ENCODE measurements at regions not wholly inside any gene's neighbourhood (a gene's known extent, or its start where the extent isn't known, plus 50 kb on each side); places are given as distances from the start of the nearest gene placed in this dataset.

DNA sequence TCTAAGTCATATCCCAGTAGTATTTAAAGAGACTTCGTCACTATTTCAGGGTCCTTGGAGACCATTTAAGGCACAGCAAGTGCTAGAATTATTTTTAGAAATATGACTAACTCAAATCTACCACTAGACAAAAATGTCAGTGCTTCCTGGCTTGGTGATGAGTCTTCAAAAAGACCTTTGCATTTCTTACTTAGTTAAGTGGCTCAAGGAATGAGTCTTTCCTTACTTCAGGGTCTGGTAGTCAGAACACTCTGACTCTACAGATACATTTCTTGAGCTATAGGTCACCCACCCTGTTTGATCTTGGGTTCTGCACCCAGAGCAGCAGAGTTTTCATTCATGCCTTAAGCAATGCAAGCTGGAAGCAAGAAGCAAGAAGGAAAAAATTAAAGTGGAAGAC is 191.0 kb upstream of the HTR2A start:
- H3K4me3 ChIP-seq (ENCODE audit: low read depth, low read length): no peak overlapping the region
- no peak overlapping the region for H3K27ac ChIP-seq (ENCODE audit: low read depth, low read length)
- ChIA-PET POLR2A (no interaction called here), CTCF (interaction anchor here (1.2 kb wide), 1 partner anchor 114 kb away, joined by 3 read pairs; no protein-coding TSS in a partner anchor)
- peak; percentile 20 for DNase-seq (ENCODE audit: low read depth, low spot score)
- H3K27me3 ChIP-seq (ENCODE audit: control insufficient read depth, insufficient read depth, low read length): no peaks in the 10 kb centered on the region
- TF ChIP-seq, protein P1, sequence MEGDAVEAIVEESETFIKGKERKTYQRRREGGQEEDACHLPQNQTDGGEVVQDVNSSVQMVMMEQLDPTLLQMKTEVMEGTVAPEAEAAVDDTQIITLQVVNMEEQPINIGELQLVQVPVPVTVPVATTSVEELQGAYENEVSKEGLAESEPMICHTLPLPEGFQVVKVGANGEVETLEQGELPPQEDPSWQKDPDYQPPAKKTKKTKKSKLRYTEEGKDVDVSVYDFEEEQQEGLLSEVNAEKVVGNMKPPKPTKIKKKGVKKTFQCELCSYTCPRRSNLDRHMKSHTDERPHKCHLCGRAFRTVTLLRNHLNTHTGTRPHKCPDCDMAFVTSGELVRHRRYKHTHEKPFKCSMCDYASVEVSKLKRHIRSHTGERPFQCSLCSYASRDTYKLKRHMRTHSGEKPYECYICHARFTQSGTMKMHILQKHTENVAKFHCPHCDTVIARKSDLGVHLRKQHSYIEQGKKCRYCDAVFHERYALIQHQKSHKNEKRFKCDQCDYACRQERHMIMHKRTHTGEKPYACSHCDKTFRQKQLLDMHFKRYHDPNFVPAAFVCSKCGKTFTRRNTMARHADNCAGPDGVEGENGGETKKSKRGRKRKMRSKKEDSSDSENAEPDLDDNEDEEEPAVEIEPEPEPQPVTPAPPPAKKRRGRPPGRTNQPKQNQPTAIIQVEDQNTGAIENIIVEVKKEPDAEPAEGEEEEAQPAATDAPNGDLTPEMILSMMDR (IDR thresholded peaks at IDR 0.05; ENCODE audit: low read depth, low read length): no peak
- no peaks in the 10 kb centered on the region for H3K9me3 ChIP-seq (ENCODE audit: control insufficient read depth, insufficient read depth, low read length)

DNA sequence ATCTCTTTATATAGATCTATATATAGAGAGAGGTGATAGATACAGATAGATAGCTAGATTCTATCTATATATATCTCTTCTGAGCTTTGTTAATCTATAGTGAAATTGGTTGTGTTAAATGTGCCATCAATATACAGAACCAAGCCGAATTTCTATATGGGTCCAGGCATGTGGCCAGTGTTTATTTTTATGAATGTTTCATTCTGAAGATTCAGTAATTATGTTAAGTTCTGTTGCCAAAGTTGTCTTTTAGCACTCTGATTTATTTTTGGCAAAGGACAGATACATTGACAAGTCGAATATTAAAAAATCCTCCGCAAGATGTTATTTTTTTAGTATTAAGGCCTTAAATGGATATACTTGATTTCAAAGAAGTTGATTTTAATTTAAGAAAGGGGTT is 190.4 kb upstream of the HTR2A start:
- no peak overlapping the region for H3K4me3 ChIP-seq (ENCODE audit: low read depth, low read length)
- no peak for DNase-seq (ENCODE audit: low read depth, low spot score)
- ChIA-PET POLR2A (no interaction called here), CTCF (no interaction called here)
- H3K9me3 ChIP-seq (ENCODE audit: control insufficient read depth, insufficient read depth, low read length): no peaks in the 10 kb centered on the region
- no peak overlapping the region for H3K27ac ChIP-seq (ENCODE audit: low read depth, low read length)
- H3K27me3 ChIP-seq (ENCODE audit: control insufficient read depth, insufficient read depth, low read length): no peaks in the 10 kb centered on the region
- TF ChIP-seq, protein P1 (IDR thresholded peaks at IDR 0.05; ENCODE audit: low read depth, low read length): no peak

DNA sequence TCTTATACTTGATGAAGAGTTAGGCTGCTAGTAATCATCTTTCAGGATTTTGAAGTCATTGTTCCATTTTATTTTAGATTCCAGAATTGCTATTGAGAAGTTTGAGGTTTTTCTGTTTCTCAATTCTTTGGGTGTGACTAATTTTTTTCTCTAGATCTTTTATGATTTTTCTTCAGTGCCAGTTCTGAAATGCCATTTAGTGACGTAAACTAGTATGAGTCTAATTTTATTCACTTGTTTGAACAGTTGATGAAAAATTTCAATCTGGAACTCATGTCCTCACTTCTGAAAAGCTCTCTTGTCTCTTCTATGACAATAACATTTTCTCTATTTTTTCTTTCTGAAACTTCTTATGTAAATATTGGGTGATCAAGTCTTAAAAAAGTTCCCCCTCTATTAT is 188.5 kb upstream of the HTR2A start:
- ChIA-PET CTCF (no interaction called here), POLR2A (no interaction called here)
- H3K4me3 ChIP-seq (ENCODE audit: low read depth, low read length): no peak overlapping the region
- H3K27ac ChIP-seq (ENCODE audit: low read depth, low read length): no peak overlapping the region
- H3K27me3 ChIP-seq (ENCODE audit: control insufficient read depth, insufficient read depth, low read length): no peaks in the 10 kb centered on the region
- no peak for DNase-seq (ENCODE audit: low read depth, low spot score)
- H3K9me3 ChIP-seq (ENCODE audit: control insufficient read depth, insufficient read depth, low read length): no peaks in the 10 kb centered on the region
- TF ChIP-seq, protein P1 (IDR thresholded peaks at IDR 0.05; ENCODE audit: low read depth, low read length): no peak

DNA sequence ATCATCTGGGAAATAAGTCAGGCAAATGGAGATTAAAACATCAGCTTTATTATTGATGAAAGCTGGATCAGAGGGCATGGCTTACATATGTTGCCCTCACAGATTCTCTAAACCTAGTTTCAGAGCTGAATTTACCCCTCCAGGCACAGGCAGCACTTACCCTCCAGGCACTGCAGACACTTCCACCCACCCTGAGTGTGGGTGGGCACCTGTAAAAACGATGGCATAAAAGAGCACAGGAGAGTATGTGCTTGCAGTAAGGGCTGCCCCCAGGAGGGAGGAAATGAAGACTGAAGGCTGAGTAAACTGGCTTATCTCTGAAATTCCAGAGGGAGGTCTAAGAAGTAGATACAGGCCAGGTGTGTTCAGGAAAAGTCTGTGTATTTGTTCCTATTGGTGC is 185.0 kb upstream of the HTR2A start:
- ChIA-PET POLR2A (no interaction called here), CTCF (no interaction called here)
- no peaks in the 10 kb centered on the region for H3K9me3 ChIP-seq (ENCODE audit: control insufficient read depth, insufficient read depth, low read length)
- TF ChIP-seq, protein P1 (IDR thresholded peaks at IDR 0.05; ENCODE audit: low read depth, low read length): no peak
- no peak for DNase-seq (ENCODE audit: low read depth, low spot score)
- H3K4me3 ChIP-seq (ENCODE audit: low read depth, low read length): no peak overlapping the region
- no peak overlapping the region for H3K27ac ChIP-seq (ENCODE audit: low read depth, low read length)
- no peaks in the 10 kb centered on the region for H3K27me3 ChIP-seq (ENCODE audit: control insufficient read depth, insufficient read depth, low read length)

DNA sequence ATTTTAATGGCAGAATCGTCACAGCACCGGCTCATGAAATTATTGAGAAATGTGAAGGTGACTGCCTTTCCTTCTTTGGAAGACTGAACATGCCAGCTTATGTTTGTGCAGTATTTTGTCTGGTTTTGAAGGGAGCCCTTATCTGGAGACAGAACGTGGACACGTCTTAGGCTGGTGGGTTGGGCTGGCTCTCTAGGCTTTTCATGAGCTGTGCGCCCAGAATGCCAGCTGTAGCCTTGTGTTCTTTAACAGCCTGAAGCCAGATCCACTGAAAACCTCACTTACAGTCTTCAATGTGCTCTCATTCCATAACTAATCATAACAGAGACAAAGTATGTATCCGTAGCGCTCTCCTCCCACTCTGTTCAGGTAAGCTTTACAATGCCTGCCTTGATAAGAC is 184.4 kb upstream of the HTR2A start:
- ChIA-PET CTCF (no interaction called here), POLR2A (no interaction called here)
- Histone ChIP-seq H3K9me3 (ENCODE audit: control insufficient read depth, insufficient read depth, low read length) (no peaks in the 10 kb centered on the region), H3K27ac (ENCODE audit: low read depth, low read length) (no peak overlapping the region), H3K4me3 (ENCODE audit: low read depth, low read length) (no peak overlapping the region), H3K27me3 (ENCODE audit: control insufficient read depth, insufficient read depth, low read length) (no peaks in the 10 kb centered on the region)
- DNase-seq (ENCODE audit: low read depth, low spot score): no peak
- TF ChIP-seq, protein P1 (IDR thresholded peaks at IDR 0.05; ENCODE audit: low read depth, low read length): no peak

Measured in AG04450 (cell line).